Activated CD4-positive, alpha-beta T cell treated with anti-CD3 and anti-CD28 coated beads, Interleukin-2, amount 10 ng/mL, durations not matched to agents 7 days and 5 days (primary cell): ENCODE measurements at regions not wholly inside any gene's neighbourhood (a gene's known extent, or its start where the extent isn't known, plus 50 kb on each side); places are given as distances from the start of the nearest gene placed in this dataset.

Experiments
- CTCF ChIA-PET: fragments of 350-600 bp; sonication (Branson Sonifier 250); formaldehyde crosslinking; loops from one replicate; lab custom pipeline; 2021; ENCODE audit warnings: antibody characterized with exemption; lab: Charles Lee
- POLR2A ChIA-PET: fragments of 350-600 bp; sonication (Branson Sonifier 250); formaldehyde crosslinking; loops from one replicate; lab custom pipeline; 2021; ENCODE audit warnings: antibody characterized with exemption; lab: Charles Lee
- DNase-seq: peaks from one replicate; pipeline ENCODE4 v3.0.0-alpha.2; 2020
- H3K27ac Mint-ChIP-seq: one replicate; pipeline ENCODE4 v1.8.0; 2021; ENCODE audit warnings: mild to moderate bottlenecking, moderate library complexity, mixed read lengths
- H3K27me3 Mint-ChIP-seq: one replicate; pipeline ENCODE4 v1.8.0; 2021; ENCODE audit warnings: mixed read lengths
- H3K36me3 Mint-ChIP-seq: one replicate; pipeline ENCODE4 v1.8.0; 2021; ENCODE audit warnings: low read depth, mixed read lengths
- H3K4me1 Mint-ChIP-seq: one replicate; pipeline ENCODE4 v1.8.0; 2021; ENCODE audit warnings: mixed read lengths
- H3K4me3 Mint-ChIP-seq: one replicate; pipeline ENCODE4 v1.8.0; 2021; ENCODE audit warnings: mild to moderate bottlenecking, moderate library complexity, mixed read lengths
- H3K9me3 Mint-ChIP-seq: one replicate; pipeline ENCODE4 v1.8.0; 2021; ENCODE audit warnings: mixed read lengths

DNA sequence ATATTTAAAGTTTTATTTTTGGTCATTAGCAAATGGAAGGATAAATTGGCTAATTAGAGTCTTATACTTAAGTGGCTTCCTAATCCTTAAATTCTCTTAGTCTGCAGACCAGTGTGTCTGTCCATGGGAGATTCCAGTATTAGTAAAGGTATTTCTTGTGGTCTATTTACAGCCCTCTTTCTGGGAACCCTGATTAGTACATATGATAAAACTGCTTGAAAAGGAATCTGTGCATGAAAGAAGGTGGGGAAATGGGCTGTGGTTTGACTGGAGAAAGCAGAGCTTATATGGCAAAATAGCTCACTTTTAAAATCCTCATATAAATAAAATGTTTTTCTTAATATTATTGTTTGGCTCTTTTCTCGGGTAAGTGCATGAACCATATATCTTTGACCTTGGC, 124.5 kb upstream of the RHOBTB1 start:
- H3K27me3 Mint-ChIP-seq: peaks cover 5% of the 10 kb centered on the region
- H3K4me3 Mint-ChIP-seq: no peak overlapping the region
- H3K4me1 Mint-ChIP-seq: no peaks in the 10 kb centered on the region
- POLR2A ChIA-PET: no interaction called here
- no peaks in the 10 kb centered on the region for H3K9me3 Mint-ChIP-seq
- DNase-seq: no peak
- H3K27ac Mint-ChIP-seq: no peak overlapping the region
- CTCF ChIA-PET: no interaction called here
- no peaks in the 10 kb centered on the region for H3K36me3 Mint-ChIP-seq

GRCh38 chr10:61067671-61068336, 123.8 kb upstream of the RHOBTB1 start:
- POLR2A ChIA-PET: no interaction called here
- H3K9me3 Mint-ChIP-seq: no peaks in the 10 kb centered on the region
- no peaks in the 10 kb centered on the region for H3K36me3 Mint-ChIP-seq
- no peak overlapping the region for H3K4me3 Mint-ChIP-seq
- CTCF ChIA-PET: no interaction called here
- no peak for DNase-seq
- no peaks in the 10 kb centered on the region for H3K4me1 Mint-ChIP-seq
- H3K27me3 Mint-ChIP-seq: peaks cover 5% of the 10 kb centered on the region
- no peak overlapping the region for H3K27ac Mint-ChIP-seq

- H3K36me3 Mint-ChIP-seq: no peaks in the 10 kb centered on the region
- no peak for DNase-seq
- no peak overlapping the region for H3K27ac Mint-ChIP-seq
- POLR2A ChIA-PET: no interaction called here
- CTCF ChIA-PET: interaction anchor here (0.6 kb wide), 1 partner anchor 12 kb away, joined by 3 read pairs; no protein-coding TSS in a partner anchor
- H3K27me3 Mint-ChIP-seq: peaks cover 5% of the 10 kb centered on the region
- H3K9me3 Mint-ChIP-seq: no peaks in the 10 kb centered on the region
- no peaks in the 10 kb centered on the region for H3K4me1 Mint-ChIP-seq
- H3K4me3 Mint-ChIP-seq: no peak overlapping the region
Measured at GRCh38 chr10:61066661-61067344, 122.8 kb upstream of the RHOBTB1 start.

DNA sequence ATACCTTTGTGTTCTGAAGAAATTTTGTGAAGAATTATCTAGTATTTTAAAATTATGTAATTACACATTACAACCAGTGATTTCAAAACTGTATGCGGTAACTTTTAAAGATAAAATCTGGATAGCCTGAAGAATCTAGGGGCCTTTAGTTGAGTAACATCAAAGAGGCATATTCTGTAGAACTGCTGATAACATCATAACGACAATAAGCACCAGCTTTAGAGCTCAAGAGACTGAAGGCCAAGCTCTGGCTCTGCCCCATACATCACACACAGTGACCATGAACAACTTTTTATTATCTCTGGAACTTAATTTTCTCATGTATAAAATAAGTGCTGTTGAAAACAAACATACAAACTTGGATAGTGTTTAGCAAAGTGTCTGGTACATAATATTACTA, 121.1 kb upstream of the RHOBTB1 start:
- ChIA-PET CTCF (no interaction called here), POLR2A (no interaction called here)
- H3K36me3 Mint-ChIP-seq: no peaks in the 10 kb centered on the region
- DNase-seq: no peak
- H3K27ac Mint-ChIP-seq: no peak overlapping the region
- no peaks in the 10 kb centered on the region for H3K9me3 Mint-ChIP-seq
- H3K4me1 Mint-ChIP-seq: no peaks in the 10 kb centered on the region
- H3K4me3 Mint-ChIP-seq: no peak overlapping the region
- H3K27me3 Mint-ChIP-seq: peaks cover 5% of the 10 kb centered on the region

GRCh38 chr10:61064356-61064755, 120.4 kb upstream of the RHOBTB1 start:
- H3K4me3 Mint-ChIP-seq: no peak overlapping the region
- CTCF ChIA-PET: no interaction called here
- POLR2A ChIA-PET: no interaction called here
- peaks cover 5% of the 10 kb centered on the region for H3K27me3 Mint-ChIP-seq
- DNase-seq: no peak
- H3K9me3 Mint-ChIP-seq: no peaks in the 10 kb centered on the region
- H3K36me3 Mint-ChIP-seq: no peaks in the 10 kb centered on the region
- no peak overlapping the region for H3K27ac Mint-ChIP-seq
- no peaks in the 10 kb centered on the region for H3K4me1 Mint-ChIP-seq

- ChIA-PET CTCF (no interaction called here), POLR2A (no interaction called here)
- Mint-ChIP-seq H3K36me3 (no peaks in the 10 kb centered on the region), H3K4me1 (no peaks in the 10 kb centered on the region), H3K9me3 (no peaks in the 10 kb centered on the region), H3K27ac (no peak overlapping the region), H3K27me3 (peaks cover 5% of the 10 kb centered on the region), H3K4me3 (no peak overlapping the region)
- no peak for DNase-seq
Measured at GRCh38 chr10:61063901-61064300, 119.9 kb upstream of the RHOBTB1 start.

DNA sequence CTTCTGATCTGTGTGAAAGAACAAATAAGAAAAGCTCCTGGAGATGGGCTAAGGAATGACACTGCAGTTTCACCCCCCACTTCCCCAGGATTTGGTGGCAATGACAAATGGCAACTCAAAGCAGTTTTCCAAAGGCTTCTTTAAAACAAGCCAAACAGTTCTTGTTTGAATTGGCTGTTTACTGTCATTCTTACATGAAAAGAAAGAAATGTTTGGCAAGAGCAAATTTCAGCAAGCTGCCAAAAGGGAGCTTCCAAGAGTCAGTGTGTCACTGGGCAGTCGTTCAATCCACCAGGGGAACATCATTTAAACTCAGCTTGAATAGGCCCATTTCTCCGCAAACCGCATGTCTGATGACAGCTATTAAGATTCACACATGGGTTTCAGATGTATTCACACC, 119.0 kb upstream of the RHOBTB1 start:
- ChIA-PET CTCF (no interaction called here), POLR2A (no interaction called here)
- no peaks in the 10 kb centered on the region for H3K36me3 Mint-ChIP-seq

GRCh38 chr10:61061923-61062504, 118.0 kb upstream of the RHOBTB1 start:
- ChIA-PET POLR2A (no interaction called here), CTCF (no interaction called here)
- H3K36me3 Mint-ChIP-seq: no peaks in the 10 kb centered on the region
- peaks cover 5% of the 10 kb centered on the region for H3K27me3 Mint-ChIP-seq
- H3K4me1 Mint-ChIP-seq: no peaks in the 10 kb centered on the region
- no peak for DNase-seq
- H3K9me3 Mint-ChIP-seq: no peaks in the 10 kb centered on the region
- H3K27ac Mint-ChIP-seq: no peak overlapping the region
- H3K4me3 Mint-ChIP-seq: no peak overlapping the region

More for the DNA sequence above, 119.0 kb upstream of the RHOBTB1 start:
- Mint-ChIP-seq H3K4me1 (no peaks in the 10 kb centered on the region), H3K27me3 (peaks cover 5% of the 10 kb centered on the region), H3K9me3 (no peaks in the 10 kb centered on the region), H3K27ac (no peak overlapping the region), H3K4me3 (no peak overlapping the region)
- DNase-seq: no peak

GRCh38 chr10:61059636-61060035, 115.7 kb upstream of the RHOBTB1 start:
- ChIA-PET CTCF (no interaction called here), POLR2A (no interaction called here)
- Mint-ChIP-seq H3K27me3 (no peaks in the 10 kb centered on the region), H3K27ac (no peak overlapping the region), H3K9me3 (no peaks in the 10 kb centered on the region), H3K4me3 (no peak overlapping the region), H3K4me1 (no peaks in the 10 kb centered on the region), H3K36me3 (no peaks in the 10 kb centered on the region)
- DNase-seq: no peak

GRCh38 chr10:61052469-61053205, 108.7 kb upstream of the RHOBTB1 start:
- Mint-ChIP-seq H3K36me3 (no peaks in the 10 kb centered on the region), H3K9me3 (no peaks in the 10 kb centered on the region), H3K4me3 (no peak overlapping the region), H3K4me1 (no peaks in the 10 kb centered on the region), H3K27ac (no peak overlapping the region), H3K27me3 (peaks cover 4% of the 10 kb centered on the region)
- ChIA-PET CTCF (no interaction called here), POLR2A (no interaction called here)
- DNase-seq: no peak

GRCh38 chr10:61051344-61051743, 107.4 kb upstream of the RHOBTB1 start:
- ChIA-PET CTCF (no interaction called here), POLR2A (no interaction called here)
- Mint-ChIP-seq H3K27ac (no peak overlapping the region), H3K27me3 (peaks cover 4% of the 10 kb centered on the region), H3K36me3 (no peaks in the 10 kb centered on the region), H3K4me1 (no peaks in the 10 kb centered on the region), H3K4me3 (no peak overlapping the region), H3K9me3 (no peaks in the 10 kb centered on the region)
- DNase-seq: no peak

DNA sequence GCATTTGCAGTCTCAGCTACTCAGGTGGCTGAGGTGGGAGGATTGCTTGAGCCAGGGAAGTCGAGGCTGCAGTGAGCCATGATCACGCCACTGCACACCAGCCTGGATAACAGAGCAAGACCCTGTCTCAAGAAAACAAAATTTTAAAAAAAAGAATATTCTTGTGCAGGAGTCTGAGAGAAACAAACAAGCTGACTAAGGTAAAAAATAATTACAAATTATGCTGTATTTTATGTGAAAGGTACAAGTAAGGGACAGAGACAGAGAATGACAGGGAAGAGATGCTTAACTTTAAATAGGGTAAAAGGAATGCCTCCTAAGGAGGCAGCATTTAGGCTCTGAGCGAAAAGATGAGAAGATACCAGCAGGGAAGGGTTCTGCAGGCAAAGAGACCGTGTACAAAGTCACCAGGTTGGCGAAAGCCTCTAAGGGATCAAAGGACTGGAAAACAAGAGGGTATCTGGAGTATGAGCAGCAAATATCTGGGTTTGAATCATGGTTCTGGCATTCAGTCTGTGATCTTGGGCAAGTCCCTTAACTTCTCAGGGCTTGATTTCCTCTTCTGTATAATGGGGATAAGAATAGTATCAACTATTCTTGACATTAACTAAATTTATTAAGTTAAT, 106.2 kb upstream of the RHOBTB1 start:
- no peaks in the 10 kb centered on the region for H3K36me3 Mint-ChIP-seq
- no peaks in the 10 kb centered on the region for H3K9me3 Mint-ChIP-seq
- H3K4me3 Mint-ChIP-seq: no peak overlapping the region
- ChIA-PET POLR2A (no interaction called here), CTCF (no interaction called here)
- H3K27me3 Mint-ChIP-seq: peaks cover 4% of the 10 kb centered on the region
- DNase-seq: no peak
- no peaks in the 10 kb centered on the region for H3K4me1 Mint-ChIP-seq
- no peak overlapping the region for H3K27ac Mint-ChIP-seq

GRCh38 chr10:61049386-61049785, 105.4 kb upstream of the RHOBTB1 start:
- no peaks in the 10 kb centered on the region for H3K9me3 Mint-ChIP-seq
- H3K4me3 Mint-ChIP-seq: no peak overlapping the region
- ChIA-PET CTCF (no interaction called here), POLR2A (no interaction called here)
- no peak for DNase-seq
- H3K4me1 Mint-ChIP-seq: no peaks in the 10 kb centered on the region
- H3K36me3 Mint-ChIP-seq: no peaks in the 10 kb centered on the region
- H3K27me3 Mint-ChIP-seq: peaks cover 4% of the 10 kb centered on the region
- no peak overlapping the region for H3K27ac Mint-ChIP-seq
